Stimulated activated CD8-positive, alpha-beta memory T cell treated with anti-CD3 and anti-CD28 coated beads, Interleukin-15, amount 100 ng/mL, for 48 hours (primary cell): ENCODE measurements at regions not wholly inside any gene's neighbourhood (a gene's known extent, or its start where the extent isn't known, plus 50 kb on each side); places are given as distances from the start of the nearest gene placed in this dataset.
"Not testable (repeated sequence)": the region's sequence is repeated elsewhere in the genome, so short reads cannot be mapped to it uniquely, and the experiment has no call there.

Source experiments
- DNase-seq, 2 donors: peaks; one replicate each; pipeline ENCODE4 v3.0.0-alpha.2; 2020; ENCODE audit warnings: low read depth in 2 of 2

DNA sequence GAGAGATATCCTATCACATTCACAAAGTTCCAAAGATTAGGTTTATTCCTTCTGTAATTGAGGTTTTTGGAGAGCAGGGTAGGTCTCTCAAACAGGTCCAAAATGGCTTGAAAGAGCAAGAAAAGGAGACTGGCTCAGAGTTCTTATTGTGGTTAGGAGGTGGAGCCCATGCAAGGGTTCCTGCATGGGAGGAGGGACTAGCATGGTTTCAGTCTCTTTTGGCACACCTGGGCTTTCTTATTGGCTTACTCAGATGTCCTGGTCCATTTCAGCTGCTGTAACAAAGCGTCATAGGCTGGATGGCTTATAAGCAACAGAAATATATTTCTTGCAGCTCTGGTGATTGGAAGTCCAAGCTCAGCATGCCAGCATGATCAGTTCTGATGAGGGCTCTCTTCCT lies 493.1 kb downstream of the REEP3 start:
- no peak for DNase-seq

DNA sequence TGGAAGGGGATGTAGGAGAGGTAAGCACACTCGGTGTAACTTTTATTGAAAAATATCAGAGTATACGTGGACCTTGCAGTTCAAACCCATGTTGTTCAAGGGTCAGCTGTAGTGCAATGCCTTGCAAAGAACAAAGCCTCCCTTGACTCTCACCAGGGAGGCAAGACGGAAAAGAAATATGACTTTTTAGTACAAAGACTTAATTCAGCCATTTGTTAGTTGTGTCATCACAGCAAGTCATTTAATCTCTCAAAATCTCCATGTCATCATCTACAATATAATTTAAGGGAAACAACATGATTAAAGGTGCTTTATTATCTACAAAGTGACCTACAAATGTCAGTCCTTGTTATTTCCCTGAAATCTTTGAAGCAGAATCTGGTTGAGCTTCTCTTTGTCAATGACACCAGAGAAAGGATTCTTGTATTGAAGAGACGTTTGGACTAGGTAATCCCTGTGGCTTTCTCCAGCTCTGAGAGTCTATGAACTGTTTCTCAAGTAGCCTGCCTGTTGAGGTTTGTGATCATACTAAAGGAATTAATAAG lies 502.8 kb downstream of the REEP3 start:
- DNase-seq = no peak

GRCh38 chr10:64033711-64034110 lies 512.5 kb downstream of the REEP3 start:
- DNase-seq = no peak

GRCh38 chr10:64036321-64036930 lies 515.2 kb downstream of the REEP3 start:
- no peak for DNase-seq

GRCh38 chr10:64037071-64037661 lies 516.0 kb downstream of the REEP3 start:
- no peak for DNase-seq

- no peak for DNase-seq
Measured at GRCh38 chr10:64038107-64038506, 516.9 kb downstream of the REEP3 start.

DNA sequence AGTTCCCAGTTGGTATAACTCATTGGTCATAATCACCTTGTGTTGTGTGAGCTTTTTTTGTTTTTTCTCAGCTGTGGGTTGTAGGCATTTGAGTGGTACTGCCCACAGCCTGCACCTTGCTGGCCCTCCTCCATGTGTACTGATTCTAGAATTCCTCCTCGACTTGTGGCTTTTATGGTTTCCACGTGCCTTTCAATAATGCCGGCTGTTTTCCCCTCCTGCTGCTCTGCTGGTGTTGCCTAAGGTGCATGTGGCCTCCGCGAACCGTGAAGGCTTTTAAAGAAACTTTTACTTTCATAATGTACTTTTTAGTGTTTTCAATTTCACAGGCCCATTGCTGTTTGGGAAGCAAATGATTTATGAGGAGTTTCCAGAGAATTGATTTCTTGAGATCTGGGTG lies 518.0 kb downstream of the REEP3 start:
- no peak for DNase-seq

DNA sequence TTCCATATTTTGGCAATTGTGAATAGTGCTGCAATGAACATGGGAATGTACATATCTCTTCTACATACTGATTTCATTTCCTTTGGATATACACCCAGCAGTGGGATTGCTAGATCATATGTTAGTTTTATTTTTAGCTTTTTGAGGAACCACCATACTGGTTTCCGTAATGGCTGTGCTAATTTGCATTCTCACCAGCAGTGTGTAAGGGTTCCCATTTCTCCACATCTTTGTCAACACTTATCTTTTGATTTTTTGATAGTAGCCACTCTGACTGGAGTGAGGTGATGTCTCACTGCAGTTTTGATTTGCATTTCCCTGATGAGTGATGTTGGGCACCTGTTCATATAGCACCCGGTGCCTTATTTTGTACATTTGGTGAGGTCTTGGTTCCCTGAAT lies 519.6 kb downstream of the REEP3 start:
- no peak for DNase-seq

- peak; percentile 44 to 55 for DNase-seq
Measured at GRCh38 chr10:64041185-64041988, 520.2 kb downstream of the REEP3 start.

GRCh38 chr10:64041989-64042490 lies 520.8 kb downstream of the REEP3 start:
- no peak for DNase-seq

GRCh38 chr10:64044098-64044497 lies 522.9 kb downstream of the REEP3 start:
- DNase-seq = no peak

DNA sequence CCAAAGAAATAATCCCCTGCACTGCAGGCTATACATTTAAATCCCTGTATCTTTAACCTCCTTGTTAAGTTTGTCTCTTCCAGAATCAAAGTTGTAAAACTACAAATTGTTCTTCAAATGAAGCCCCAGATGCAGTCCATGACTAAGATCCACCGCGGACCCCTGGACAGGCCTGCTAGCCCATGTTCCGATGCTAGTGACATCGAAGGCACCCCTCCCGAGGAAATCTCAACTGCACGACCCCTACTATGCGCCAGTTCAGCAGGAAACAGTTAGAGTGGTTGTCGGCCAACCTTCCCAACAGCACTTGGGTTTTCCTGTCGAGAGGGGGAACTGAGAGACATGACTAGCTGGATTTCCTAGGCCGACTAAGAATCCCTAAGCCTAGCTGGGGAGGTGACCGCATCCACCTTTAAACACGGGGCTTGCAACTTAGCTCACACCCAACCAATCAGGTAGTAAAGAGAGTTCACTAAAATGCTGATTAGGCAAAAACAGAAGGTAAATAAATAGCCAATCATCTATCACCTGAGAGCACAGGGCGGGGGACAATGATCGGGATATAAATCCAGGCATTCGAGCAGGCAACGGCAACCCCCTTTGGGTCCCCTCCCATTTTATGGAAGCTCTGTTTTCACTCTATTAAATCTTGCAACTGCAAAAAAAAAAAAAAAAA lies 523.9 kb downstream of the REEP3 start:
- DNase-seq = not testable (repeated sequence)

GRCh38 chr10:64054392-64054791 lies 533.2 kb downstream of the REEP3 start:
- no peak for DNase-seq

DNA sequence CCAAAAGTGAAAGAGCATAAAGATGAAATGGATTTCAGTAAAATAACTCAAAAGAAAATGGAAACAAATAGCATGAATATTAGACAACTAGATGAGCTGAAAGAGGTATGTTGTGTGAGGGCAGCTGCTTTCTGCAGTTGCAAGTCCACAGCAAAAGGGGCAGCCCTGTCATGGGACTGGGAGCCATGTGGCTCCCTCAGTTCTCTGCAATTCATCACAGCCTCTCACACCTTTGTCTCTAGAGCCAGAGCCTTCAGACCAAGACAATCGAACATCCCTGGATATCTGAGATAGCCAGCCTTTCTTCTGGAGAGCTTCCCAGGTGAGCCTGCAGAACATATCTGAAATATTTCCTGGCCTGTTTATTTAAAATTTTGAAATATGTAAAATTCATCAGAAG lies 538.7 kb downstream of the REEP3 start:
- DNase-seq = no peak

DNA sequence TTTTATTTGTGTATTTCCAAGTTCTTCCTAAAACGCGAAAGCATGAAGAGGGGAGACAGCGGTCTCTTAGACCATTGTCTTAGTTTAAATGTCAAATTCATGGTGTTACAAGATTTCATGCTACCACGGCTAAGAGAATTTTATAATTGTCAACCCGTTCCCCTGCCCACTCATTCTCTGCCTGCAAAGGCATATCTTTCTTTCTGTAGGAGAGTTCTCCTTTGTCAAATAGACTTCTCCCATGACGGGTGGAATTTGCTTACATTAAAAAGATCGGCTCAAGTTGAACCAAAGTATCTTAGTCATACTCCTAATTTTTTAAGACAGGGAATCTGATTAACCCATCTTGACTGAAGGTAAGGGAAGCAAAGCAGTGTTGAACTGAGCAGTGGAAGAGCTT lies 539.2 kb downstream of the REEP3 start:
- no peak for DNase-seq

GRCh38 chr10:64062793-64063192 lies 541.6 kb downstream of the REEP3 start:
- no peak for DNase-seq

DNA sequence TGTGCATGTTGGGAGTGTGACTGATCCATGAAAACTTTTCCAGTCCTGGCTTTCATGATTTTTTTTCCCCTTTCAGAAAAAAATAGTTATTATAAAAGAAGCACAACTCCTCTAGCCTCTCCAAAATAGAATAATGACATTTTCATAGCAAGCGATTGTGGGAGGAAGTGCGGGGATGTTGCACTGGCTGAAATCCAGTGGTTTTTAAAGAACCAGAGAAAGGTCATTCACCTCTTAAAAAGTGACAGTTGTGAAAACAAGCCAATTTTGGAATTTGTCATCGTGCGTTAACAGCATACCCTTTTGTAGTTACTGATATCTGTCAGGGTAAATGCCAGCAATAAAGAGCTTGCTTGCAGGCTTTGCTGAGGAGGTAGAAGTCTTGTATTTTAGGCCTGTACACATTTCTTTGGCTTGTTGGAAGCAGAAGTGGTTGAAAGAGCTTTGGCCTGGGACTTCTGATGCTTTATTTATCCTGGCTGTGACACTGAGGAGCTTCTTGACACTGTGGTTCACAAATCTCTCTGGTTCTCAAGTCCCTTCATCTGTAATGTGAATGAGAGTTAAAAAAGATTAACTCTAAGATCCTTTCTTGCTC lies 545.9 kb downstream of the REEP3 start:
- DNase-seq = no peak

- DNase-seq = no peak
Measured at GRCh38 chr10:64067859-64068258, 546.7 kb downstream of the REEP3 start.

GRCh38 chr10:64070241-64070640 lies 549.0 kb downstream of the REEP3 start:
- DNase-seq = no peak

- no peak for DNase-seq
Measured at GRCh38 chr10:64071218-64071617, 550.0 kb downstream of the REEP3 start.

DNA sequence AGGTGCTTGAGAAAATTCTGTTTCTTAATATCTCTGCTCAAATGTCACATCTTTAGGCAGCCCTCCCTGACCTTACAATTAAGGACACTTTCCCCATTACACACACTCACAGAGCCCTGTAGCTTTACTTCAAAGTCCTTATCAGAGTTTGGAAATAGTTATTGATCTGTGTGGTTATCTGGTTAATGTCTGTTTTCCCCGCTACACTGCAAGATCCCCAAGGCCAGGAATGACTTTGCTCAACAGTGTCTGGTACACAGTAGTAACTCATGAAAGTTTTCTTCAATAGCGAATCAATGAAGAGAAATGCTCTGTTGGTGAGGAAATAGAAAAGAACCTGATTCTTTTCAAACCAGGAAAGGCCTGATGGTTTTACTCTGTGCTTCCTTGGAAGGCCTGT lies 554.4 kb downstream of the REEP3 start:
- no peak for DNase-seq
